OCI-LY7 (cell line): ENCODE measurements at regions not wholly inside any gene's neighbourhood (a gene's known extent, or its start where the extent isn't known, plus 50 kb on each side); places are given as distances from the start of the nearest gene placed in this dataset.

Experiments
- BruUV-seq: library from RNA; stranded (reverse); fragments of 400-500 nt; replicated peaks from 2 replicates; lab custom pipeline; 2021; lab: Mats Ljungman, UMichigan
- CTCF ChIA-PET: fragments of 300-600 bp; sonication (Branson Sonifier 250); formaldehyde crosslinking; loops from one replicate; lab custom pipeline; 2022; ENCODE audit warnings: antibody characterized with exemption; ENCODE audit not compliant: unreplicated experiment; lab: Charles Lee
- POLR2A ChIA-PET: fragments of 300-600 bp; sonication (Branson Sonifier 250); formaldehyde crosslinking; loops from one replicate; lab custom pipeline; 2022; ENCODE audit warnings: antibody characterized with exemption; lab: Charles Lee
- DNase-seq: peaks from one replicate; pipeline ENCODE4 v3.0.0-alpha.2; 2015; ENCODE audit warnings: low spot score
- H2AFZ ChIP-seq: fragments of 200-600 bp; sonication (generic), shearing (Covaris generic); 2 replicates; pipeline ENCODE4 v1.6.1; 2014; ENCODE audit warnings: mild to moderate bottlenecking, antibody characterized with exemption, low read length, moderate library complexity
- H3K27ac ChIP-seq: fragments of 200-600 bp; sonication (generic); 2 replicates; pipeline ENCODE4 v1.5.1; 2014; ENCODE audit warnings: mixed run types, low read depth, mild to moderate bottlenecking, moderate library complexity, low read length, inconsistent platforms; ENCODE audit not compliant: poor library complexity, severe bottlenecking
- H3K36me3 ChIP-seq: fragments of 200-600 bp; sonication (generic); 2 replicates; pipeline ENCODE4 v1.6.1; 2014; ENCODE audit warnings: mild to moderate bottlenecking, antibody characterized with exemption, low read length, moderate library complexity, mixed read lengths; ENCODE audit not compliant: insufficient read depth
- H3K4me1 ChIP-seq: fragments of 200-600 bp; sonication (generic); 2 replicates; pipeline ENCODE4 v1.5.1; 2014; ENCODE audit warnings: mild to moderate bottlenecking, low read length; ENCODE audit not compliant: insufficient read depth, poor library complexity, severe bottlenecking
- H3K4me2 ChIP-seq: fragments of 200-600 bp; sonication (generic); 2 replicates; pipeline ENCODE4 v1.6.1; 2014; ENCODE audit warnings: mild to moderate bottlenecking, low read length
- H3K4me3 ChIP-seq: fragments of 200-600 bp; sonication (generic); 2 replicates; pipeline ENCODE4 v1.5.1; 2014; ENCODE audit warnings: mild to moderate bottlenecking, low read depth, low read length; ENCODE audit not compliant: poor library complexity, severe bottlenecking
- H3K79me2 ChIP-seq: fragments of 200-600 bp; sonication (generic); 2 replicates; pipeline ENCODE4 v1.6.1; 2016; ENCODE audit warnings: low read depth, mild to moderate bottlenecking, low read length, moderate library complexity, mixed read lengths; ENCODE audit not compliant: insufficient read depth
- H3K9me2 ChIP-seq: fragments of 200-600 bp; sonication (generic); 2 replicates; pipeline ENCODE4 v1.6.1; 2016; ENCODE audit warnings: mild to moderate bottlenecking, low read length, mixed read lengths; ENCODE audit not compliant: insufficient read depth
- H3K9me3 ChIP-seq: fragments of 200-600 bp; sonication (generic); 2 replicates; pipeline ENCODE4 v1.6.1; 2014; ENCODE audit warnings: mild to moderate bottlenecking, mixed run types, low read length, mixed read lengths
- H4K20me1 ChIP-seq: fragments of 200-600 bp; sonication (generic); 2 replicates; pipeline ENCODE4 v1.6.1; 2014; ENCODE audit warnings: mild to moderate bottlenecking, antibody characterized with exemption, low read length, moderate library complexity, mixed read lengths; ENCODE audit not compliant: insufficient read depth
- EZH2phosphoT487 ChIP-seq: fragments of 200-600 bp; sonication (generic); IDR thresholded peaks from 2 replicates; pipeline ENCODE4 v1.6.1; 2018; ENCODE audit warnings: low read depth, borderline replicate concordance, mild to moderate bottlenecking, mixed run types, antibody characterized with exemption, low read length, moderate library complexity, mixed read lengths
- intact Hi-C: fragments of 100-400 bp; cut with micrococcal nuclease; formaldehyde crosslinking; loops from one replicate; pipeline ENCODE4 v1.10.0; 2022; ENCODE audit not compliant: unreplicated experiment
- TF ChIP-seq, protein P1 (sequence below): fragments of 200-600 bp; sonication (generic); conservative IDR thresholded peaks from 2 replicates; pipeline ENCODE4 v1.5.1; 2014; ENCODE audit warnings: mild to moderate bottlenecking, antibody characterized with exemption, low read length, moderate library complexity, mixed read lengths

DNA sequence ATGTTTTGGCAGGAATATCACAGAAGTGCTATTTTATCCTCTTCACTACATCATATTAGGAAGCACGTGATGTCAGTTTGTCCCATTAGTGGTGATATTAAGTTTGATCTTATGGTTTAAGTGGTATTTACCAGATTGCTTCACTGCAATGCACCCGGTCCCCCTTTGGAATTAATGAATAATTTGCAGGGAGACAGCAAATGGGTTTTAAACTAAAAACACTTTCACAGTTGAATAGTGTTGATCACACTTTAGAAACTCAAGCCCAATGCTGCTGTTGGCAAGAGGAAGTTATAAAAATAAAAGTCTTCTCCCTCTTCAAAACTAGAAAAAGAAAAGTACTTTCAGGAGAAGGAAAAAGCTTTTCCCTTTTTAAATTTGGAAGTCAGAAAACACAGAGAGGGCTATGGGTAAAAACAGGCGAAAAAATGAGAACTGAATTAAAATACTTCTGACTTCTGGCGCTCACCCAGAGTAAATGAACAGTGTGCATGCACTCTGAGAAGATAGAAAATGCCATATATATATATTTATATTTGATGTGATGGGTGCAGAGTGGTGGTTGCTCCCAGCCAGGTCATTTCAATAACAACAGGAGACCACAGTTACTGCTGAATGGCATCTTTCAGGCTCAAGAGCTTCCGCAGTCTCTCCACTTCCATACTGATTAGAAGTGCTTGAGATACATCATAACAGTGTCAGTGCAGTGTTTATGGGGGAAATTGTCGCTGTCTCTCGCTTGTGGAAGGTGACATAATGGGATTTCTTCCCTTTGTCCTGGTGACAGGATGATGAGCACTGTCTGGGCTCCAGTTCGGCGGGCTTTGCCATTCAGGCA, 278.0 kb downstream of the ZSWIM6 start:
- BruUV-seq: no TSS peak
- H3K4me2 ChIP-seq: no peak overlapping the region
- intact Hi-C loops: no loop called here
- no peak overlapping the region for H2AFZ ChIP-seq
- H3K27ac ChIP-seq: no peak overlapping the region
- CTCF ChIA-PET: no interaction called here
- H3K36me3 ChIP-seq: no peaks in the 10 kb centered on the region
- H3K4me3 ChIP-seq: no peak overlapping the region
- H3K9me2 ChIP-seq: no peaks in the 10 kb centered on the region
- TF ChIP-seq, protein P1, sequence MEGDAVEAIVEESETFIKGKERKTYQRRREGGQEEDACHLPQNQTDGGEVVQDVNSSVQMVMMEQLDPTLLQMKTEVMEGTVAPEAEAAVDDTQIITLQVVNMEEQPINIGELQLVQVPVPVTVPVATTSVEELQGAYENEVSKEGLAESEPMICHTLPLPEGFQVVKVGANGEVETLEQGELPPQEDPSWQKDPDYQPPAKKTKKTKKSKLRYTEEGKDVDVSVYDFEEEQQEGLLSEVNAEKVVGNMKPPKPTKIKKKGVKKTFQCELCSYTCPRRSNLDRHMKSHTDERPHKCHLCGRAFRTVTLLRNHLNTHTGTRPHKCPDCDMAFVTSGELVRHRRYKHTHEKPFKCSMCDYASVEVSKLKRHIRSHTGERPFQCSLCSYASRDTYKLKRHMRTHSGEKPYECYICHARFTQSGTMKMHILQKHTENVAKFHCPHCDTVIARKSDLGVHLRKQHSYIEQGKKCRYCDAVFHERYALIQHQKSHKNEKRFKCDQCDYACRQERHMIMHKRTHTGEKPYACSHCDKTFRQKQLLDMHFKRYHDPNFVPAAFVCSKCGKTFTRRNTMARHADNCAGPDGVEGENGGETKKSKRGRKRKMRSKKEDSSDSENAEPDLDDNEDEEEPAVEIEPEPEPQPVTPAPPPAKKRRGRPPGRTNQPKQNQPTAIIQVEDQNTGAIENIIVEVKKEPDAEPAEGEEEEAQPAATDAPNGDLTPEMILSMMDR: no peak
- no peak for TF ChIP-seq EZH2phosphoT487
- DNase-seq: no peak
- H4K20me1 ChIP-seq: no peaks in the 10 kb centered on the region
- no peaks in the 10 kb centered on the region for H3K79me2 ChIP-seq
- POLR2A ChIA-PET: no interaction called here
- H3K9me3 ChIP-seq: no peaks in the 10 kb centered on the region
- no peaks in the 10 kb centered on the region for H3K4me1 ChIP-seq

DNA sequence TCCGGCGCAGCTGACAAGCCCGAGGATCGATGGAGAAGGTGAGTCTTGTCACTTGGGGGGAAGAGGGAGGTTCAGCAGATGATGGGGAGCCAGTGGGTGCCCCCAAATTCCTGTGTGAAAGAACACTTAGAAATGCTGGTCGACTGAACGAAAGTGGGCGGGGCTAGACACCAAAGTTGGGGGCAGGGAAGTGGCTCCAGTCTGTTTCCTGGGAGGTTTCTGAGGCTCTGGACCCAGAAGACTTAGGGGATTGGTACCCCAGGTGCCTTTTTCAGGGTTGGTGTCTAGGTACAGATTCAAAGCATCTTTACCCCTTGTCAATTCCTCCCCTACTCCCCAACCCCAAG, 278.6 kb downstream of the ZSWIM6 start:
- no TSS peak for BruUV-seq
- Histone ChIP-seq H3K4me1 (no peaks in the 10 kb centered on the region), H4K20me1 (no peaks in the 10 kb centered on the region), H2AFZ (no peak overlapping the region), H3K9me2 (no peaks in the 10 kb centered on the region), H3K9me3 (no peaks in the 10 kb centered on the region), H3K27ac (no peak overlapping the region), H3K4me3 (no peak overlapping the region), H3K36me3 (no peaks in the 10 kb centered on the region), H3K79me2 (no peaks in the 10 kb centered on the region), H3K4me2 (no peak overlapping the region)
- no peak for DNase-seq
- ChIA-PET CTCF (no interaction called here), POLR2A (no interaction called here)
- intact Hi-C loops: no loop called here
- TF ChIP-seq EZH2phosphoT487: no peak
- TF ChIP-seq, protein P1: no peak

DNA sequence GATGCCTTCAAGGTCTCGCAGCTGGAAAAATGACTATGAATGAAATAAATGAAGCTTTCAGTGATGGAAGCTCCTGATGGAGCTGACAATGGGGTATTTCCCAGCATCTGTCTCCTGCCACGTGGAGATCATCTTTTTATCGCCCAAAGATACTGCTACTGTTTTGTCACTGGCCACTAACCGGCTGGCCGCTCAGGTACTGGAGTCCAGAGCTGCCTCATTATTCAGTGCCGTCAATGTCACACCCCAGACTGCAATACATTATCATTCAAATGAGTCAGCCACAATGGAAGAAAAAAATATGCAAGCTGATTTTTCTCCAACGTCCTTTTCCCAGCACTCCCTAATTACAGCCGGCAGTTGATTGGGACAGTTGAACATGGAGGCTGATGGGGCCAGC, 280.4 kb downstream of the ZSWIM6 start:
- Histone ChIP-seq H3K4me2 (no peak overlapping the region), H3K9me3 (no peaks in the 10 kb centered on the region), H3K9me2 (no peaks in the 10 kb centered on the region), H3K27ac (no peak overlapping the region), H2AFZ (no peak overlapping the region), H3K4me3 (no peak overlapping the region), H3K4me1 (no peaks in the 10 kb centered on the region), H4K20me1 (no peaks in the 10 kb centered on the region), H3K36me3 (no peaks in the 10 kb centered on the region), H3K79me2 (no peaks in the 10 kb centered on the region)
- no peak for TF ChIP-seq EZH2phosphoT487
- TF ChIP-seq, protein P1: no peak
- DNase-seq: no peak
- no TSS peak for BruUV-seq
- CTCF ChIA-PET: no interaction called here
- intact Hi-C loops: no loop called here
- POLR2A ChIA-PET: no interaction called here
